ENCODE measurements at regions not wholly inside any gene's neighbourhood (a gene's known extent, or its start where the extent isn't known, plus 50 kb on each side); places are given as distances from the start of the nearest gene placed in this dataset.
A peak's percentile ranks its signal among the peaks of the same experiment; 100 is the strongest.

GRCh38 chr5:4551034-4551433 lies 589.1 kb upstream of the ADAMTS16 start:
- DNase-seq (ENCODE audit: low read depth, low spot score), result no peak
- H3K4me1 ChIP-seq (ENCODE audit: control insufficient read depth, insufficient read depth, low read length), result no peaks in the 10 kb centered on the region
- H3K27ac ChIP-seq (ENCODE audit: low read length), result no peak overlapping the region
- H3K4me3 ChIP-seq (ENCODE audit: low read length), result no peak overlapping the region
- H3K36me3 ChIP-seq (ENCODE audit: control insufficient read depth, insufficient read depth, low read length), result no peaks in the 10 kb centered on the region
- no peaks in the 10 kb centered on the region for H3K27me3 ChIP-seq (ENCODE audit: control insufficient read depth, insufficient read depth, low read length)
- no peaks in the 10 kb centered on the region for H3K9me3 ChIP-seq (ENCODE audit: control insufficient read depth, insufficient read depth, low read length)
- no CpG with 5 or more reads among the region's 3 CpGs for WGBS (ENCODE audit: insufficient coverage, insufficient read length)

DNA sequence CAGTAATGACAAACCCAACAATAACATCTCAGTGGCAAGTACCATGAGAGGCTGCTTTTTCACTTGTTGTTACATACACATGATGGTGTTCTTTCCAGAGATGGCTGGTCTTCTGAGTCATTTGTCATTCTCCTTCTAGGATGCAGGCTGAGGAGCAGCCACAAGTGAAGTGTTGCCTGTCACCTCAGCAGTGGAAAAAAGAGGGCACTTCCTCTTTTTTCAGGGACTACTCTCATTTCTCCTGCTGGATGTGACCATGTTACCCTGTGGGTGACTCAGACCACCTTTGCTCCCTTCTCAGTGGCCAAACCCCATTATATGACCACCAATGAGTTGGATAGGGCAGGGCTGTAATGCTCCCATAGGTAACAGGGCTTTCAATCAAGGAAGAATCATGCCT lies 587.0 kb upstream of the ADAMTS16 start:
- no peak for DNase-seq (ENCODE audit: low read depth, low spot score)
- Histone ChIP-seq H3K36me3 (ENCODE audit: control insufficient read depth, insufficient read depth, low read length) (no peaks in the 10 kb centered on the region), H3K27ac (ENCODE audit: low read length) (no peak overlapping the region), H3K4me1 (ENCODE audit: control insufficient read depth, insufficient read depth, low read length) (no peaks in the 10 kb centered on the region), H3K4me3 (ENCODE audit: low read length) (no peak overlapping the region), H3K27me3 (ENCODE audit: control insufficient read depth, insufficient read depth, low read length) (no peaks in the 10 kb centered on the region), H3K9me3 (ENCODE audit: control insufficient read depth, insufficient read depth, low read length) (no peaks in the 10 kb centered on the region)

GRCh38 chr5:4553978-4554377 lies 586.2 kb upstream of the ADAMTS16 start:
- H3K27me3 ChIP-seq (ENCODE audit: control insufficient read depth, insufficient read depth, low read length), result no peaks in the 10 kb centered on the region
- H3K36me3 ChIP-seq (ENCODE audit: control insufficient read depth, insufficient read depth, low read length), result no peaks in the 10 kb centered on the region
- DNase-seq (ENCODE audit: low read depth, low spot score), result no peak
- no peaks in the 10 kb centered on the region for H3K4me1 ChIP-seq (ENCODE audit: control insufficient read depth, insufficient read depth, low read length)
- H3K4me3 ChIP-seq (ENCODE audit: low read length), result no peak overlapping the region
- H3K9me3 ChIP-seq (ENCODE audit: control insufficient read depth, insufficient read depth, low read length), result no peaks in the 10 kb centered on the region
- no peak overlapping the region for H3K27ac ChIP-seq (ENCODE audit: low read length)
- WGBS (ENCODE audit: insufficient coverage, insufficient read length), result no CpG with 5 or more reads among the region's 6 CpGs

DNA sequence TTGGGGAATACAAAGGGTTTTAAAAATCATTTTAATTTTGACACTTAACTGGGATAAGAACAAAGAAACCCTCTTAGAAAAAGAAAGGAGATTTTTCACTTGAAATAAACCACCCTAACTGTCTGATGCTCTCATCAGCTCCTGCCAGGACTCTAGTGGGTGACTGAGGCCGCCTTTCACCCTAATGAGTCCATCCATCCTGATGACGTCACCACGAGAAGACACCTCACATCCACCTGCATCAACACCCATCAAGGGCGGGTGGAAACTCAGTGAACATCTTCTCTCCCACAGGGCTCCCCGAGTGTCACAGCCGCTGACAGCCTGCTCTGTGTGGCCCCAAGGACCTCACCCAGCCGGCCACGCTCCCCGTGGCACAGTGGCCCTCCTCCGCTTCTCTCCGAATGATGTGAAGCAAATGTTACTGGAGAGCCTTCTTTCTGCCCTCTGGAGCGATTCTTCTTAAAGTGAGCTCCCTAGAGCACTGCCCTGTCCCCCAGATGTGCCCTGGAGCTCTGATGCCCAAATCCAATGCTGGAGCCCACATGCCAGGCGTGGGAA lies 584.3 kb upstream of the ADAMTS16 start:
- DNase-seq (ENCODE audit: low read depth, low spot score), result no peak
- Histone ChIP-seq H3K4me1 (ENCODE audit: control insufficient read depth, insufficient read depth, low read length) (no peaks in the 10 kb centered on the region), H3K9me3 (ENCODE audit: control insufficient read depth, insufficient read depth, low read length) (no peaks in the 10 kb centered on the region; the same call in 1 of the 2 replicates), H3K4me3 (ENCODE audit: low read length) (no peak overlapping the region), H3K27me3 (ENCODE audit: control insufficient read depth, insufficient read depth, low read length) (no peaks in the 10 kb centered on the region), H3K36me3 (ENCODE audit: control insufficient read depth, insufficient read depth, low read length) (no peaks in the 10 kb centered on the region), H3K27ac (ENCODE audit: low read length) (no peak overlapping the region)
- no CpG with 5 or more reads among the region's 13 CpGs for WGBS (ENCODE audit: insufficient coverage, insufficient read length)

- Histone ChIP-seq H3K4me1 (ENCODE audit: control insufficient read depth, insufficient read depth, low read length) (no peaks in the 10 kb centered on the region), H3K36me3 (ENCODE audit: control insufficient read depth, insufficient read depth, low read length) (no peaks in the 10 kb centered on the region), H3K4me3 (ENCODE audit: low read length) (no peak overlapping the region), H3K27ac (ENCODE audit: low read length) (no peak overlapping the region), H3K9me3 (ENCODE audit: control insufficient read depth, insufficient read depth, low read length) (no peaks in the 10 kb centered on the region; the same call in 1 of the 2 replicates), H3K27me3 (ENCODE audit: control insufficient read depth, insufficient read depth, low read length) (no peaks in the 10 kb centered on the region)
- 100% methylated on average over 2 of the region's 4 CpGs for WGBS (ENCODE audit: insufficient coverage, insufficient read length)
- no peak for DNase-seq (ENCODE audit: low read depth, low spot score)
Measured at GRCh38 chr5:4561403-4561802, 578.7 kb upstream of the ADAMTS16 start.

GRCh38 chr5:4563400-4563799 lies 576.7 kb upstream of the ADAMTS16 start:
- WGBS (ENCODE audit: insufficient coverage, insufficient read length), result no CpG with 5 or more reads among the region's 4 CpGs
- no peaks in the 10 kb centered on the region; the same call in 1 of the 2 replicates for H3K9me3 ChIP-seq (ENCODE audit: control insufficient read depth, insufficient read depth, low read length)
- no peaks in the 10 kb centered on the region for H3K36me3 ChIP-seq (ENCODE audit: control insufficient read depth, insufficient read depth, low read length)
- no peaks in the 10 kb centered on the region for H3K27me3 ChIP-seq (ENCODE audit: control insufficient read depth, insufficient read depth, low read length)
- no peak overlapping the region for H3K4me3 ChIP-seq (ENCODE audit: low read length)
- H3K4me1 ChIP-seq (ENCODE audit: control insufficient read depth, insufficient read depth, low read length), result no peaks in the 10 kb centered on the region
- peak; percentile 45 for DNase-seq (ENCODE audit: low read depth, low spot score)
- no peak overlapping the region for H3K27ac ChIP-seq (ENCODE audit: low read length)

DNA sequence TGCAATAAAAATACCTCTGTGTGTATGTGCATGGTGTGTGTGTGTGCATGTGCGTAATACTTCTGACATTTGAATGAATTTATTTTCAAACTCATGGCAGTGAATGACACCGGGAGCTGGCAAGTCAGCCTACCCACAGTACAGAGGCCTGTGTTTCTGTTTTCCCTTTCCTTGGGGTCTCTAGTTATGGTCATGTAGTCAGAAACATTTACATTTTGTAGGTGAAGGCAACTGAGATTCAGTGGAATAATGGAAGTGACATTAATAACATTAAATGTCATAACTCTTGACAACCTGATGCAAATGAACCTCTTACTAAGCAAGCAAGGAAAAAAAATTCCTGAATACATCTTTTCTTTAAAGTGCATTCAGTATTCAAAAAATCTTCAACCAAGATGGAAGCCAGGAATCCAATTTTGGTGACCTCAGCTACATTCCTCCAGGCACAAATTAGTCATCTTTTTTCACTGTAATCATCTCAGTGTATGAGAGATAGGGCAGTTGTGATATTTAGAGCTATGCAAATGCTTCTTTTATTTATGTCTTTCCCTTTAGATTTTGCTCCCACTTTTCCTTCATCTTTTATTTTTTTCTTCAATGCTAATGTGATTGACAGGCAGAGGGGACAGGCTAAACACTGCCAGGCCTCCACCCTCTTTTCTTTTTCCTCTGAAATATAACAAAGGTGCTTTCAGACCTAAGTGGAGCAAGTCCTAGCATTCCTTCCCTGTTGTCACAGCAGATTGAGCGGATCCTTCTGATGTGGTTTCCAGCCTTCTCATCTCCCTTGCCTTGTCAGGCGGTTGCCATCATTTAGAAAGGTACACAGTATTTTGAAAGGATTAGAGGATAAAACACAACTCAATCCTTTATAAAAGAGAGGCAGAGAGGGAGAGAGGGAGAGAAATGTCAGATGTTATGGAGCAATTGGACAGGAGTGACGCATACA lies 569.8 kb upstream of the ADAMTS16 start:
- H3K4me1 ChIP-seq (ENCODE audit: control insufficient read depth, insufficient read depth, low read length), result peaks cover 6% of the 10 kb centered on the region; the same call in 1 of the 2 replicates
- H3K36me3 ChIP-seq (ENCODE audit: control insufficient read depth, insufficient read depth, low read length), result no peaks in the 10 kb centered on the region
- H3K27ac ChIP-seq (ENCODE audit: low read length), result no peak overlapping the region
- H3K4me3 ChIP-seq (ENCODE audit: low read length), result no peak overlapping the region
- H3K27me3 ChIP-seq (ENCODE audit: control insufficient read depth, insufficient read depth, low read length), result no peaks in the 10 kb centered on the region
- no peak for DNase-seq (ENCODE audit: low read depth, low spot score)
- H3K9me3 ChIP-seq (ENCODE audit: control insufficient read depth, insufficient read depth, low read length), result no peaks in the 10 kb centered on the region
- WGBS (ENCODE audit: insufficient coverage, insufficient read length), result no CpG with 5 or more reads among the region's 5 CpGs

DNA sequence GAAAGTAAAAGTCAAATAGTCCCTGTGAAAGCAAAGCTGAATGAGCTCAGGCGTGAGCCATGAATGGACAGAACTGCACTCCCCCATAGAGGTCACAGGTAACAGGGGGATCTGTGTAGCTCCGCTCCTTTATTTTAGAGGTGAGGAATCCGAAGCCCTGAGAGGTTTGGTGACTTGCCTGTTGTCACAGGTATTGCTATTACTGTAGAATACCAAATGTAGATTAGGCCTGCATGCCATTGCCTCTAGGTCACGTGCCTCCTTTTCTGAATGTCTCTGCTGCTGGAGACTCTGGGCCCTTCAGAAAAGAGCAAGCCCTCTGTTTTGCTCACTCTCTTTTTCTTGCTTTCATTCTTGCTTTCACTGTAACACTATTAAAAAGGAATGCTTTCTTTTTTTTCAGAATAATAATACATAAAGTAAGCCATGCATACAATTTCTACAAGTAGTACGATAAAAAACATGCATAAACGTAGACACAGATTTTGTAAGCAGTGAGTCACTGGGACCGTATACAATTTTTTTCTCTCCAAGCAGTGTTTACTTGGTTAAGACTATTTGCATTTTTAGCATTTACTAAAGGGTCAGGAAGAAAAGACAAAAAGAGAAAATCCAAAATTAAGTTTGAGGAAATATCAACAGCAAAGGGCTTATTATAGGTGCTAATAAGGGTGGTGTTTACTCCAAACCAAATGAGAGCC lies 568.7 kb upstream of the ADAMTS16 start:
- no peaks in the 10 kb centered on the region for H3K27me3 ChIP-seq (ENCODE audit: control insufficient read depth, insufficient read depth, low read length)
- H3K4me3 ChIP-seq (ENCODE audit: low read length), result no peak overlapping the region
- peaks cover 6% of the 10 kb centered on the region; the same call in 1 of the 2 replicates for H3K4me1 ChIP-seq (ENCODE audit: control insufficient read depth, insufficient read depth, low read length)
- H3K27ac ChIP-seq (ENCODE audit: low read length), result no peak overlapping the region
- H3K36me3 ChIP-seq (ENCODE audit: control insufficient read depth, insufficient read depth, low read length), result no peaks in the 10 kb centered on the region
- no peak for DNase-seq (ENCODE audit: low read depth, low spot score)
- WGBS (ENCODE audit: insufficient coverage, insufficient read length), result no CpG with 5 or more reads among the region's 7 CpGs
- H3K9me3 ChIP-seq (ENCODE audit: control insufficient read depth, insufficient read depth, low read length), result no peaks in the 10 kb centered on the region

GRCh38 chr5:4572311-4573100 lies 567.6 kb upstream of the ADAMTS16 start:
- Histone ChIP-seq H3K4me3 (ENCODE audit: low read length) (no peak overlapping the region), H3K9me3 (ENCODE audit: control insufficient read depth, insufficient read depth, low read length) (no peaks in the 10 kb centered on the region), H3K27me3 (ENCODE audit: control insufficient read depth, insufficient read depth, low read length) (no peaks in the 10 kb centered on the region), H3K36me3 (ENCODE audit: control insufficient read depth, insufficient read depth, low read length) (no peaks in the 10 kb centered on the region), H3K27ac (ENCODE audit: low read length) (no peak overlapping the region), H3K4me1 (ENCODE audit: control insufficient read depth, insufficient read depth, low read length) (peaks cover 6% of the 10 kb centered on the region; the same call in 1 of the 2 replicates)
- no peak for DNase-seq (ENCODE audit: low read depth, low spot score)
- WGBS (ENCODE audit: insufficient coverage, insufficient read length), result no CpG with 5 or more reads among the region's 6 CpGs

DNA sequence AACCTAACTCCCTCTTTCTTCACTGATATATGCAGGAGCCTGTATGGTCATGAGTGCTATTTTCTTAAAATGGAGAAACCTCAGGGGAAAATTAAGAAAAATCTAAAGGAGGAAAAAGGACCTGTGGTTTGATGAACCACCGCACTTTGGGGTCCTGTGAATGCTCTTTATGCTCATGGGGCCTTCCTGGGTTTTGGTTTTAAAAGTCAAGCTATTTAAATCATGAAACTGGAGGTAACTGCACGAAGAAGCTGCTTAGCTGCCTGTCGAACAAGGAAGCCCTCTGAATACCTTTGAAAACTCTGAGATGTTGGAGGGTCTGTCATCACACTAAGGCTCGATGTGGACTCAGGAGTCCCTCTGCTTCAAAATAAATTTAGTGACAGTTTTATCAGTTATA lies 564.5 kb upstream of the ADAMTS16 start:
- no CpG with 5 or more reads among the region's 4 CpGs for WGBS (ENCODE audit: insufficient coverage, insufficient read length)
- no peak for DNase-seq (ENCODE audit: low read depth, low spot score)
- H3K36me3 ChIP-seq (ENCODE audit: control insufficient read depth, insufficient read depth, low read length), result no peaks in the 10 kb centered on the region
- H3K27ac ChIP-seq (ENCODE audit: low read length), result no peak overlapping the region
- H3K4me1 ChIP-seq (ENCODE audit: control insufficient read depth, insufficient read depth, low read length), result peaks cover 5% of the 10 kb centered on the region; the same call in 1 of the 2 replicates
- no peaks in the 10 kb centered on the region for H3K27me3 ChIP-seq (ENCODE audit: control insufficient read depth, insufficient read depth, low read length)
- H3K4me3 ChIP-seq (ENCODE audit: low read length), result no peak overlapping the region
- no peaks in the 10 kb centered on the region for H3K9me3 ChIP-seq (ENCODE audit: control insufficient read depth, insufficient read depth, low read length)

Data from iPS DF 6.9 (cell line).